ENCODE measurements at regions not wholly inside any gene's neighbourhood (a gene's known extent, or its start where the extent isn't known, plus 50 kb on each side); places are given as distances from the start of the nearest gene placed in this dataset.
"Not testable (repeated sequence)": the region's sequence is repeated elsewhere in the genome, so short reads cannot be mapped to it uniquely, and the experiment has no call there.

- POLR2A ChIA-PET, result no interaction called here
Observed at GRCh38 chr1:228945885-228946284, 210.6 kb downstream of the RHOU start.

GRCh38 chr1:228949617-228950016 is 214.3 kb downstream of the RHOU start:
- H3K4me1 ChIP-seq (ENCODE audit: insufficient read depth, low read length), result peaks cover 22% of the 10 kb centered on the region
- DNase-seq (ENCODE audit: low spot score); in situ Hi-C loops (cut with HindIII; ENCODE audit: extremely low pct_ligation_motif_present, low pct_unique_long_range_greater_than_20kb); H3K4me3 ChIP-seq (replicated peaks in 1 of 3; ENCODE audit: insufficient read depth in 1 of 3, low read depth in 2 of 3, low read length in 3 of 3); H3K79me2 ChIP-seq (ENCODE audit: insufficient read depth, low read length); H3K36me3 ChIP-seq (replicated peaks in 1 of 2; ENCODE audit: control insufficient read depth in 1 of 2, insufficient read depth in 2 of 2, low read length in 2 of 2); H3K9ac ChIP-seq (ENCODE audit: insufficient read depth, low read depth, low read length); H3K9me3 ChIP-seq (ENCODE audit: low read length); H2AFZ ChIP-seq (ENCODE audit: low read length); CTCF ChIA-PET (ENCODE audit: low intra/inter-chr PET ratio, low total read pairs); FAIRE-seq; H3K27me3 ChIP-seq (ENCODE audit: control insufficient read depth in 1 of 2, insufficient read depth in 2 of 2, low read length in 2 of 2); H3K4me2 ChIP-seq (ENCODE audit: low read depth, low read length); H4K20me1 ChIP-seq (ENCODE audit: insufficient read depth, low read length); BruUV-seq (replicated peaks); ATAC-seq; H3K27ac ChIP-seq (ENCODE audit: extremely low read length, insufficient read depth, low read length); POLR2A ChIA-PET: not testable (repeated sequence)
- peak; percentile 13; the same call in 1 of the 2 replicates for TF ChIP-seq STAG1 (CRISPR knock-in tag; IDR thresholded peaks at IDR 0.05)
- 0 out of 2 replicates have a peak, but pooled peaks have one; percentile 17 for TF ChIP-seq CEBPG (CRISPR knock-in tag; IDR thresholded peaks at IDR 0.05)
- WGBS (ENCODE audit: low lambda C conversion rate), result 7% methylated on average over 9 of the region's 9 CpGs
- intact Hi-C loops (cut with micrococcal nuclease; ENCODE audit: unreplicated experiment), result loop anchor here (2.0 kb wide), 1 partner anchor 31 kb away; no protein-coding TSS in a partner anchor

More at GRCh38 chr1:228945885-228946284, 210.6 kb downstream of the RHOU start:
- in situ Hi-C loops (cut with HindIII; ENCODE audit: extremely low pct_ligation_motif_present, low pct_unique_long_range_greater_than_20kb), result no loop called here
- Histone ChIP-seq H4K20me1 (ENCODE audit: insufficient read depth, low read length) (no peaks in the 10 kb centered on the region), H3K27ac (ENCODE audit: extremely low read length, insufficient read depth, low read length) (no peak overlapping the region), H3K4me3 (replicated peaks in 1 of 3; ENCODE audit: insufficient read depth in 1 of 3, low read depth in 2 of 3, low read length in 3 of 3) (no peak overlapping the region), H3K27me3 (ENCODE audit: control insufficient read depth in 1 of 2, insufficient read depth in 2 of 2, low read length in 2 of 2) (no peaks in the 10 kb centered on the region), H3K79me2 (ENCODE audit: insufficient read depth, low read length) (no peaks in the 10 kb centered on the region), H3K4me1 (ENCODE audit: insufficient read depth, low read length) (peaks cover 37% of the 10 kb centered on the region), H2AFZ (ENCODE audit: low read length) (no peak overlapping the region), H3K4me2 (ENCODE audit: low read depth, low read length) (no peak overlapping the region), H3K36me3 (replicated peaks in 1 of 2; ENCODE audit: control insufficient read depth in 1 of 2, insufficient read depth in 2 of 2, low read length in 2 of 2) (no peaks in the 10 kb centered on the region), H3K9me3 (ENCODE audit: low read length) (no peaks in the 10 kb centered on the region), H3K9ac (ENCODE audit: insufficient read depth, low read depth, low read length) (no peak overlapping the region)
- FAIRE-seq, result no peak
- no peak for TF ChIP-seq ZNF614 (CRISPR knock-in tag; IDR thresholded peaks at IDR 0.05; ENCODE audit: borderline replicate concordance)
- WGBS (ENCODE audit: low lambda C conversion rate), result 92% methylated on average over 3 of the region's 3 CpGs
- no peak for DNase-seq (ENCODE audit: low spot score)
- intact Hi-C loops (cut with micrococcal nuclease; ENCODE audit: unreplicated experiment), result no loop called here
- BruUV-seq (replicated peaks), result no TSS peak
- ATAC-seq, result no peak
- CTCF ChIA-PET (ENCODE audit: low intra/inter-chr PET ratio, low total read pairs), result no interaction called here

Data from HepG2 (cell line).